NOMO-1 (cell line): ENCODE measurements at regions not wholly inside any gene's neighbourhood (a gene's known extent, or its start where the extent isn't known, plus 50 kb on each side); places are given as distances from the start of the nearest gene placed in this dataset.
A peak's percentile ranks its signal among the peaks of the same experiment; 100 is the strongest.
"Not testable (repeated sequence)": the region's sequence is repeated elsewhere in the genome, so short reads cannot be mapped to it uniquely, and the experiment has no call there.

ENCODE experiments used
- DNase-seq, 2 experiments: peaks; one replicate each; lab custom pipeline; 2025; ENCODE audit not compliant: unreplicated experiment in 2 of 2; lab: John Stamatoyannopoulos, UW

- DNase-seq: no peak
These were observed 79.5 kb upstream of the PICALM start for GRCh38 chr11:86148345-86148747.

GRCh38 chr11:86147004-86147403, 78.1 kb upstream of the PICALM start:
- DNase-seq: no peak

DNA sequence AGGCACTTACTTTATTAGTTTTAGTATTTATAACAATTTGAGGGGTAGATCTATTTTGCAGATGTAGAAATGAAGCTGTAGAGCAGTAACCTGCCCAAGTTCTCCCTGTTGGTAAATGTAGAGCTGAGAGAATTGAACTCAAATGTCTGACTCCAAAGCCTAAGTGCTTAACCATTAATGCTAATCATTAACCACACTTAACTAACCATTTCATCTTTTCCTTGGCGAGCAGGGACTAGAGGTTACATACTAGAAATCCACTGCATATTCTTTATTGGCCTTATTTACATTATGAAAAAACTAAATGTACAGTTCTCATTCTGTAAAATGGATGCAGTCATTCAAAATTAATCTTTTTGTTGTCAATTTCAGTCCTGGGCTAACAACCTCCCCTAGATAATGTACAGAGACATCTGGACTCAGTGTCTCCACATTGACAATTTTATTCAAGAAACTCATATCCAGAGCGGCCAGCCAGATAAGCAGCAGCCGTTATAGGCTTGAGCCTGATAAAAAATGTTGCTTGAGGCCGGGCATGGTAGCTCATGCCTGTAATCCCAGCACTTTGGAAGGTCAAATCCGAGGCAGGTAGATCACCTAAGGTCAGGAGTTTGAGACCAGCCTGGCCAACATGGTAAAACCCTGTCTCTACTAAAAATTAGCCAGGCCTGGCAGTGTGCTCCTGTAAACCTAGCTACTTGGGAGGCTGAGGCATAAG, 76.7 kb upstream of the PICALM start:
- DNase-seq: no peak

DNA sequence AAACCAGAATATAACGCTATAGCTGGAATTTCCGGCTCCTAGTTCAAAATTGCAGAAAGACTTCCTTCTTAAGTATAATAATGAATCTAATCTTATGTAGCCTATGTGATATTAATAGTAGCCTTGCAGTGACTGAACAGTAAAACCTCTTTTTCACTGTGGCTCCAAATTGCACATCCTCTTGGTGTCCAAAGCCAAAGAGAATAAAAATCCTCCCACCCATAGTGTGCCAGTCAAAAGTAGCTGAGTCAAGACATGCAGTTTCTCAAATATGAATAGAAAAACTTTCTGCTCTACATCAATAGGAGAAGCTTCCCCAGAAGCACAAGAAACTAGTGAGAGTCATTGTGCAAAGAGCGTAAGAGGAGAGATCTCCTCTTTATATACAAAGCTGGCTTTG, 76.0 kb upstream of the PICALM start:
- no peak for DNase-seq

GRCh38 chr11:86144087-86144486, 75.2 kb upstream of the PICALM start:
- DNase-seq: not testable (repeated sequence)

DNA sequence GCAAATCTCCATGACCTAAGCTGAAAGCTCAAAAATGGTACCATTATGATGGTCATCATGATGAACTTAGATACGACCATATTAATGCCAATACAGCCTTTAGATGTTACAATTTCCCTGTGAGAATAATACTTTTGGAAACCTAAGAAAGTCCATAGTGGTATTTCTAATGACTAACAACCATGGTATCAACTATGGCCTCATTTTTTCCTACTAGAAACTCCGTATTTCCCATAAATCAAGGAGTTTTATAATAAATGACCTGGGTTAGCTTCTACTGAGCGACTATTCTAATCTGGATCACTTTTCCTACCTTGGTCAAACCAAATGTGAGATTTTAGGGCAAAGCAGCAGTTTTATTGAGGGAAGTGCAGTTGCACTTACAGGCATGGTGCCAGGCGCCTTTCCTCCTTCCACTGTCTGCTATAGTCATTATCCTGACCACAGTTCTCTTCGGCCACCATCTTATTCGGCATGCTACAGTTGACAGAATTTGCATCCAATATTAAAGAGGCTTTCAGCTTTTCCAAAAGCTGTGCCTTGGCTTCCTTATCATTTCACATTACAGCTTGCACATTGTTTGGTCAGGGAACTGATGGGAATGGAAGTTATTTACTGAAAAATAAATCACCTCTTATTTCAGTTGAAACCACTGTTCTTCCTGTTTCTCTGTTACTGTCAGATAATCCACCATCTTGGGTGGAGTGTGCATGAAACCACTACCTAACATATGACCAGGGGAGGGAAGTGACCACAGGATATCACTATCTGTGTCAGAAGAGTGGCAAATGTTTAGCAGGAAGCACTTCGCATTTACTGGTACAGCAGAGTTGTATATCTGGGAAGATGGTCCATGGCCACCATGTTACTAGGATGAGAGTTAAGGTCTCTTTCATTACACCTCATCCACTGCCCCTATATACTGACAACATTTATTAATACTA, 74.5 kb upstream of the PICALM start:
- peak; percentile 17 to 80 for DNase-seq

DNA sequence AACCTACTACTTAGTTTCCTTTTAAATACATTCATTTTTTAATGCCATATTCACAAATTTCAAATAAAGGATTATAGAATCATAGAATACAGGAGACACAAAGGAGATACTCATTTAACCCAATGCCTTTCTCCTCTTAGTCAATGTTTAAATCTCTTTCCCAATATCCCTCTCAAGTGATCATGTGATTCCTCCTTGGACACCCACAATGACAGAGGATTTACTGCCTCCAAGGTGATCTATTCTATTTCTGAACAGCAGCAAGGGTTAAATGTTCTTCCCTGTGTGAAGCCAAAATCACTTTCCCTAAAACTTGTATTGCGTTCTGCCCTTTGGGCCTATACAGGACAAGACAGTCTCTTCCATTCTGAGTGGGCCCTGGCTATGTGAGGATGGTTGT, 73.3 kb upstream of the PICALM start:
- no peak for DNase-seq

- DNase-seq: peak in 1 of 2 experiments; percentile 74
These were observed 72.8 kb upstream of the PICALM start for GRCh38 chr11:86141727-86142126.

GRCh38 chr11:86140334-86140990, 71.6 kb upstream of the PICALM start:
- DNase-seq: no peak

- peak; percentile 89 to 95 for DNase-seq
These were observed 70.1 kb upstream of the PICALM start for GRCh38 chr11:86138958-86139357.

- no peak for DNase-seq
These were observed 67.7 kb upstream of the PICALM start for GRCh38 chr11:86136538-86136937.

DNA sequence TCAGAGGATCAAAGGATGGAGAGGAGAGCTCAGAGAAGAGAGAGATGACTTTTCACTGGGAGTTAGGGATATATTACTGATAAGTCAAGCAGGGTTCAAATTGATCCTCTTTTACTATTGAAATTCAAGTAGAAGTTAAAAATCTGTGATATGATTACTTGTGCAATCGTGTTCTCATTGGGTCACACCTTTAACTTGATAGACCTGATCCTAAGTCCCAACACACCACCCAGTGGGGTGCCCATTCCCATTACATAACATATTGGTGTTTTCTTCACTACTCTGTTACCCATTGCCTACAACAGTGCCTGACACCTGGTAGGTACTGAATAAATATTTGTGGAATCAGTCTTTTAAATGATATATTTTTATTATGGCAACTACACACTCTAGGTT, 66.4 kb upstream of the PICALM start:
- no peak for DNase-seq

GRCh38 chr11:86134580-86135318, 65.9 kb upstream of the PICALM start:
- DNase-seq: peak; percentile 43 to 44

- DNase-seq: no peak
These were observed 63.9 kb upstream of the PICALM start for GRCh38 chr11:86132667-86133249.

- DNase-seq: no peak
These were observed 61.1 kb upstream of the PICALM start for GRCh38 chr11:86129740-86130540.

DNA sequence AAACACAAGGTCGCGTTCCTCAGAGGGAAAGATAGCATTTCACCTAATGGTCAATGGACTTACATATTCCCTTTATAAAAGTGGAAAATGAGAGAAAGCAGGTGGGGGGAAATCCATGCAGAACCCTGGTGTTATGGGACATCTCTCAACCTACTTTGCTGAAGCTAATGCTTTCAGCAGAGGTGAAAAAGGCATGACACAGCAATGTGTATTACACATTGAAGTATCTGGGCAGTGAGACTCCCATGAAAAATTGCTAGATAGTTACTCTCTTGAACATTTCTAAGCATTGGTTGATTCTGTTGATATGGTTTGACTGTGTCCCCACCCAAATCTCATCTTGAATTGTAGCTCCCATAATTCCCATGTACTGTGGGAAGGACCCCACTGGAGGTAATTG, 60.0 kb upstream of the PICALM start:
- no peak for DNase-seq

- no peak for DNase-seq
These were observed 58.0 kb upstream of the PICALM start for GRCh38 chr11:86126862-86127261.

DNA sequence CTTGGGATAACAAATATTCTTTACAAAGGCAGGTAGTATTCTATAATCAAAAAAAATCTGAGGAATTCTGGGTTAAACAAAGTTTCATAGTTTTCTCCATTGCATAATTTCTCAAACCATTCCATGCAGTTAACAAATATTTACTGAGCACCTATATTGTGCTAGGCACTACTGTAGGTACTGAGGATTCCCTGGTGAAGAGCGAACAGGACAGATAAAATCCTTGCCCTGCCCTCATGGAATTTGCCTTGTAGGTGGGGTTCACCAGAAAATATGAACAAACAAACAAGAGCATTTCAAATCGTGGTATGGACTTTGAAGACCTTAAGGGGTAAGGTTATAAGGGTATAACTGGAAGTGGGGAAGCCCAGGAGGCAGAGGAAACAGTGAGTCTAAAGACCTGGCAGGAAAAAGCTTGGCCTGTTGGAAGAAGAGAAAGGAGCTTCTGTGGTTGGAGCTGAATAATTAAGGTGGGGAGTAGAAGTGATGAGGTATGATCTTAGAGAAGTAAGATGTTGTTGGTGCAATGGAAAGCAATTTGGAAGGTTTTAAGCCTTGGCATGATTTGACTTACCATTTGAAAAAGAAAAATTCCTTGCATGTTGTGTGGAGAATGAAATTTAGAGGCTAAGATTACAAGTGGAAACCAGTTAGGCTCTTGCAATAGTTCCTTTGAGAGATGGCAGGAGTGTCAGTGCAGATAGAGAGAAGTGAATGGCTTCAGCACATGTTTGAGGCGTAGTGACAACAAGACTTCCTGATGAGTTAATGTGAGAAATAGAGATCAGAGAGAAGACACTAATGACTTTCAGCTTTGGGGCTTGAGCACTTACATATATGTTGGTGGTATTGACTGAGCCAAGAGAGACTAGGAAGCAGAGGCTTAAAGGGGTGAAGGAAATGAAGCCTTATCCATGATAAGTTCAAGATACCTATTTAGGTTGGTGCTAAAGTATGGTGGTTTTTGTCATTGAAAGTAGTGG, 55.7 kb upstream of the PICALM start:
- DNase-seq: no peak
